ENCODE measurements at regions not wholly inside any gene's neighbourhood (a gene's known extent, or its start where the extent isn't known, plus 50 kb on each side); places are given as distances from the start of the nearest gene placed in this dataset.

DNA sequence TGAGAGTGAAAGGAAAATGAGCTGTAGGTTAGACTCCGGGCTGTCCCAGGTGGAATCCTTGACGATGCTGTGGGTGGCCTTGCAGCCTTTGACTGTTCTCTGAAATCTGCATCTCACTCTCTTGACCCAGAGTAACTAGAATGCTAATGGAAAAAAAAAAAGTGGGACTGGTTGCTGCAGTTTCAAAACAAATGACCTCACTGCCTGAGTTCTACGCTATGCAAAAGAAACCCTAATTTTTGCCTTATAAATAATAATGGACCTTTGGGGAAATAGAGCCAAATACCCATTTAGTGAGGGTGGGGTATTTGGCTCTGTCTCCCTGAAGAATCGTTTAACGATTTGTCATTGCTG lies 309.7 kb upstream of the C2CD4B start:
- DNase-seq: no peak

DNA sequence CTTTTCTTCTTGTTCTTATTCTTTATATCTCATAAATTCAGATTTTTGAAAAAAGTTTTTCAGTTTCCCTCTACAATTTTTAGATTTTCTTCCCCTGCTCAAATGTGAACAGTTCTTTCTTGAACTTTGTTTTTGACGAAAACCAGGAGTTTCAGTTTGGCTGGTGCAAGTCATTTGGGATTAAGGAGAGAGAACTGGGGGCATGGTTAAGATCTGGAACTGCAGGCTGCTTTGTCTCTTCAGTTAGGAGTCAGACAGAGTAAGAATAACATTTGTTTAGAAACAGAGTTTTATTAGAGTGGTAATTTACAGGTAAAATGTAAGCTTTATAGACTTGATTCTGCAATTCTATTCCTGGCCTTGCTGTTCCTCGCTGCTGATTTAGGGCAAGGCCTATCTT lies 310.5 kb upstream of the C2CD4B start:
- DNase-seq: no peak

DNA sequence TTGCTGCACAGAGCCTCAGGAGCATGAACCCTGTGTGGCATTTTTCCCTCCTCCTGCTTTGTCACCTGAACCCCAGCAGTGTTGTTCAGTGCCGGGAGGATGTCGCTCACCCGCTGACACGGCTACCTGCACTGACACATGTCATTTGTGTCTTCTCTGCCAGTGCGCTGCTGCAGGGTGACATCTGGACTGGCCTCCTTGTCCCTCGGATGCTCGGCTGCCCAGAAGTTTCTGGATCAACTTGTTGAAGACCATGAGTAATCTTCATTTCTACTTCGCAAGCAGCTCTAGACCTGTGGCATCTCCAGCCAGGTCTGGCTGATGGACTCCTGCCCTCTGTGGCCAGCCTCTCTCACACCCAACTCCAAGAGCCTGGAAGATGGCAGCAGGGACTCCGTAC lies 311.1 kb upstream of the C2CD4B start:
- DNase-seq: no peak

DNA sequence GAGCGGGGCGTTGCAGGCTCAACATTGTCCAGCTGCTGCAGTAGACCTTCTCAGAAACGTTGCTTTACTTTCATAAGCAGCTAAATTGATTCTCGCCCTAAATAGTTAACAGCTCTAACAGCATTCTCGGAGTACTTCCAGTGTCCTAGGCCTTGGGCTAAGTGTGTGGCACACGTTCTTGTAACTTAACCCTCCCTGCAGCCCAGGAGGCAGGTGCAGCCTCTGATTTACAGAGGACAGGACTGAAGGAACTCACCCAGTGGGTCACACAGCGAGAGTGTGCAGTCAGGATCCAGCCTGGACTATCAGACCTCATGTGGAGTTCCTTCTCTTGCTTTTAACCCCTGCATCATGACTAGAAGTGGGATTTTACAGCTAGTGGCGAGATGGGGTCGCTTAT lies 312.8 kb upstream of the C2CD4B start:
- no peak for DNase-seq

DNA sequence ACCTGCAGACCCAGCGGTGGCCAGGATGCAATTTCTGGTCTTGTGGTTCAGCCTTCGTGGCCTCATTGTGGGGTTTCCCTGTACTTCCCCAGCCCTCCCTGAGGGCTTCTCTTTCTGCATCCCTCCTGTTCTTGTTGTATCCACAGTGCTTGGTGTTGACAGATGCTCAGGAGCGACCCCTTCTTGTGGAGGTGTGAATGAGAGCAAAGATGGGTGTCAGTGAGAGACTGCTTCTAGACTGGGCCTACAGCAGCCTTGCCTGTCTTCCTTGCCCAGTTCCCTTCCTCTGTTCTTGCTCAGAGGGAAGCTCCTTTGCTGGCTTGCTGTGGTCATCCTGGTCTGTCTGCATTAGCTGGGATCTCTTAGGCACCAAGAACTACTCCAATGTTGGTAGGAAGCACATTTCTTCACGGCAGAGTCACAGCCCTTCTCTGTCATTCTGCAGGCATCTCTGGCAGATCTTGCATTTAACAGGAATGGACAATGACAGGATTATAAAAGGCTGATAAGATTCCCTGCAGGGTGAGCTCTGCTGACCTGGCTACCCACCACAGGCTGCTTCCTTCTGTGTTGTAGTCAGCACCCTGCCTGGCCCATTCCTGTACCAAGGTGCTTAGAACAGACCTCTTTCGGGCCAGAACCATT lies 317.8 kb upstream of the C2CD4B start:
- DNase-seq: no peak

DNA sequence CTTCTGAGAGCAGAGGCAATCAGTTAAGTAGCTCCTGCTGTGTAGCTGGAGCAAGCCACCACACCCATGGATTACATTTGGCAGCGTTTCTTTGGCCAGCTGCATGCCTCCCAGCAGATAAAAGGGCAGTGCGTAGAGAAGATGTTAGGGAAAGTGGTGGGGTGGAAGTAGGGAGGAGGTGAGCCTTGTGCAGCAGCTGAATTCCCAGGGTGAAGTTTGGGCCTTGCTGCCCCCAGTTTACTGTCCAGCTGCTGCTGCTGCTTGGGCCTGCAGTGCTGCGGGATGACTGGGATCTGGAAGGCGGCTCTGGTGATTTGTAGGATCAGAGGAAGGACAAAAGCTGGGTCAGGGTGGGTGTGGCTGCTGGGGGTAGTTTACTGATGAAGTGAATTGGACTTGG lies 318.7 kb upstream of the C2CD4B start:
- no peak for DNase-seq

DNA sequence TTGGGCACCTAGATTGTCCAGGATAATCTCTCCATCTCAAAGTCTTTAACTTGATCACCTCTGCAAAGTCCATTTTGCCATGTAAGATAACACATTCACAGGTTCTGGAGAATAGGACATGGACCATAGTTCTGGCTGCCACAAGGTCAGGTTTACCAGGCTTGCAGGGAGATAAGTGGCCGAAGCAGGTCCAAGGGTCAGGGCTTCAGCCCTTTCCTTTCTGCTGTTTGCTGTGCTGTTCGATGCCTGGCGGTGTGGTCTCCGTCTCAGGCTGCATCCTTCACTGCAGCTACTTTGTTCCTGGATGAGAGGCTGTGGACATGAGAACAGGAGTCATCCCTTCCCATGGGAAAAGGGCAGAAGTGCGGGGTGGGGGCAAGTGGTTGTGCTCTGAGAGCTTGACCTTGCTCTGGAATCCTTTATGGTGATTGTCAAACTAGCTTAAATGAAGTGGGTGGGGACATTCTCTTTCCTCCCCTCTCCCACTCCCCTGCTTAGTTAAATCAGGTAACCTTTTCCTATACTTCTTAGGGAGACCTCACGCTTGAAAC lies 320.2 kb upstream of the C2CD4B start:
- no peak for DNase-seq

DNA sequence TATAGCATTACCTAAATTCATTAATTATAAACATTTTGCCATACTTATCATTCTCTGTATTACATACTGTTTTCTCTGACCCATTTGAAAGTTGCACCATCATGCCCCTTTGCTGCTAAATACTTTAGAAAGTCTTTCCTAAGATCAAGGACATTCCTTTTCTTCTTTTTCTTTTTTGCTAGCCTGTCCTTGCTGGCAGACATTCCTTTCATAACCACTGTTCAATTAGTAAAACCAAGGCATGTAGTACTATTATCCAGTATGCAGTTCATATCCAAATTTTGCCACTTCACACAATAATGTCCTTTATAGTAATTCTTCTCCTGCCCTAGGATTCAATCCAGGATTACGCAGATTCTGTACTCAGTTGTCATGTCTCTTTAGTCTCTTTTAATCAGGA lies 321.0 kb upstream of the C2CD4B start:
- no peak for DNase-seq

DNA sequence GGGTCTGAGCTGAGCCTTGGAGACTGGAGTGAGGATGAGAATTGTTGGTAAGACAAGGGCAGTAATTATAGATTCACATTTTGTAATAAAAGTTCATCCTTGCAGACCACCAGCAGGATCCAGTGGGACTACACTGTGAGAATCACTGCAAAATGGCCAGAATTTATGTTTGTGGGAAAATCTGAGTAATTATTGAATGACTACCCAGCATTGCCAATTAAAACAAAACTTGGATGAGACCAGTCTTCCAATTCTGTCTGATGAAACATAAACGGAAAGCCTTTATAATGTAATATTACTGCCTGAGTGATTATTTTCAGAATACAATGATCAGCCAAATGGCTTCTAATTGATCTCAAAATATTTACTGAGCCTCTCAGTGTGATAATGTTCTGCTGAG lies 323.3 kb upstream of the C2CD4B start:
- DNase-seq: no peak

DNA sequence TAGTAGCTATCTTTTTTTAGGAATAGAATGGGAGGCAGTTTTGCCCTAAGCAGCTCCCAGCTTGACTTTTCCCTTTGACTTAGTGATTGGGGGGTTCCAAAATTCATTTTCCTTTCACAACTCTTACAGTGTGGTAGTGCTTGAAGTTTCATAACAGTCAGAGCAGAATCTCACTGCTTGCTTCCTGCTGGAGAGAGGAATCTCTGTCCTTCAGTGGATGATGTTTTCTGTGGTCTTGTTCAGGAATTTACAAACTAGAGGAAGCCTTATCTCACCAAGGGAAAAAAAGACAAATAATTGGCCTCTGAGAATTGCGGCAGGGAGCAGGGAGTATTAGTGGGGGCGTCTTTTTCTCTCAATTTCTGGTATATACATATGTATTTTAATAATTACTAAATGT lies 326.6 kb upstream of the C2CD4B start:
- no peak for DNase-seq

DNA sequence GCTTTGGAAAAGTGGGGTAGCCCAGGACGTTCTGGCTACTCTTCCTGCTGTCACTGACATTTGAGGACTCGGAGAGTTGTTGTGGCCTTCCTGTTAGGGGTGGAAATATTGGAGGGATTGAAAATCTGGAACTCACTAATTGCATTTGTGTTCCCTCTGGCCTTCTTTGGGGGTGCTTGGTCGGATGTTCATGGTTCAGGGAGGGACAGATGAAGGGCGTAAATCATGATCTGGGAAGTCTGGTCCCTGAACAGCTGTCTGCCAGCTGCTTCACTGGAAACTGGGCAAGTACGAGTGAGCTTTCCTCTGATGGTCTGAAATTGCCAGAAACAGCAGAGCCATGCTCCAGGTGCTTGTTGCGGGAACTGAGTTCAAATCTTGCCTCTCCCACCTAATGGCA lies 327.8 kb upstream of the C2CD4B start:
- no peak for DNase-seq

DNA sequence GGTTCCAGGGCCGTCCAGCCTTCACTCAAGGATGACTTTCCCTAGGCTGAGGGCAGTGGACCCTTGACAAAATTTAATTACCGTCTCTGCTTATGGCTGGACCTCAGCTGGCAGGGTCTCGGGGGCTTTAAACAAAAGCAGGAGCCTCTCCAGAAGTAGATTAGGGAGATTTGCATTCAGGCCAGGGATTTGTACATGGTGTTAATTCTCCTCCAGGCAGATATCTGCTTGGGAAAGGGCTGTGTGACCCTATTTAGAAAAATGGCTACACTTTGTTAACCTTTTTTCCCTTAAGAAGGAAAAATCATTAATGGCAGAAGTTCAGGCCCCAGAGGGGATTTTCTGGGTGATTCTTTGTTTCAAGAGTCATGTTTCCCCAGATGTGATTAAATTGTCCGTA lies 329.1 kb upstream of the C2CD4B start:
- DNase-seq: no peak

DNA sequence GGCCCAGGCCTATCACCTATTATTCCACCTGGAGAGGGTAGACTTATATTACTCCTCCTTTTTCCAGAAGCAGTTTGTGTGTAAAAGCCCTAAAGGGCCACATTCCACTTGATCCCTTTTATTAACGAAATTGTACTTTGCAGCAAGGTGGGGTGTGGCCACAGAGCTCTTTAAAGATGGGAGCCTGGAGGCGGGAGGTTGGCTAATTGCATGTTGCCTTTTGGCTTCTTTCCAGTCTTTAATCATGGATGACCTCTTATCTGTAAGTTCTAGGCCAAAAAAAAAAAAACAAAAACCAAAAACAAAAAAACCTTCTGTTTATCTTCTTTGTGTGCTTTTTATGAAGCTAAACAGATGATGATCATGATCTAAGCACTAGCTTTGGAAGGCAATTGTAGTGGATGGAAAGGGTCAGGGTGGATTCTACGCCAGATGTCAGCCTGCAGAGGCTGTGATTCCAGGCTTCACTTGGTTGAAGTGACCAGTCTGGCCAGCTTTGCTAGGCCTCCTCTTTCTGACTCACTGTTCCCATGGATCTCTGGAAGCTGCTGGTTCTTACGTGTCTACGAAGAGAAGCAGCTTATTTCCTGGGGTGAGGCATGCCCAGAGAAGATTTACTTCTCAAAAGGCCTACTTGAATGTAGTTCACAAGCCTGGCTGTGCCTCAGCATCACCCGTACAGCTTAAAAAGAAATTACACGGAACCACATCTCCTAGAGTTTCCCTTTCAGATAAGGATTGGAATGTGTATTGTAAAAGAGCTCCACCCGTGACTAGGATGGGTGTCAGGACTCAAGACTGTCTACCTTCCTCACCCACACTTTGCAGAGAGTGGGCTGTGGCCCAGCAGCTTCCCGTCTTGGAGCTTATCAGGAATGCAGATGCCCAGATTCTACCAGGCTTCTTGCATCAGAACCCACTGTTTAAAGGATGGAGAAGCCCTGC lies 330.9 kb upstream of the C2CD4B start:
- DNase-seq: no peak

DNA sequence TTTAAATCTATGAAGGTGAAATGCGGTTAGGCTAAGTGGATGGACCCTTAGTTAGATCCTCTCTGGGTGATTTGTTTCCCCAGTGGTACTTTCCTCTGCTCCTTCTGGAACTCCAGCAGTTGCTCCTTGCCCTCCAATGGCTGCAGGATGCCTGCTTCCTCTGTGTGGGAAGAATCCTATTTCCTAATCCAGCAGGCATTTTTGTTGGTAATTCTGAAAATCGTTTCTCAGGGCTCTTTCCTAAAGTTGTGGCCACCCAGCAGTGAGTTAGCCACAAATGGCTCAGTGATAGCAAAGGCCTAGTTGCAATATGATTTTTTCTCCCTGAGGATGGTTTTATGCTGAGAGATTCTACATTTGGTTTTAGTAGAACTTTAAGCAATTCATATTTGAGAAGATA lies 332.3 kb upstream of the C2CD4B start:
- no peak for DNase-seq

DNA sequence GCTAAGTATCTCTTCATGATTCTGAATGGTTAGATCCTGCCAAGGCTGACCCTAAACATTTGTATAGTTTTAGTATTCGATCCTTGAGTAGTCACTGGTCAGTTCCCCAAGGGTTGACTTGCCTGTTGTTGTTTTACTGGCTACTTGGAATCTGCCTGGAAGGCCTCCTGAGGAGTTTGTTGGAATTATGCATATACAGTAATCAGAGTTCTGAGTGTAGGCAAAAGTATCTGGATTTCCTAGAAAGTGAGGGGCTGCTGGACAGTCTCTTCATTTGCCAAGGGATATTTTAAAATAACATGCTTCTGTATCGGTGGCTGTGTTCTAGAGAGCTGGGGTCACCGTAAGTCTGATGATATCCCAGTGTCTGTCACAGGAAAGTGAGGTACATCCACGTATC lies 333.2 kb upstream of the C2CD4B start:
- no peak for DNase-seq

DNA sequence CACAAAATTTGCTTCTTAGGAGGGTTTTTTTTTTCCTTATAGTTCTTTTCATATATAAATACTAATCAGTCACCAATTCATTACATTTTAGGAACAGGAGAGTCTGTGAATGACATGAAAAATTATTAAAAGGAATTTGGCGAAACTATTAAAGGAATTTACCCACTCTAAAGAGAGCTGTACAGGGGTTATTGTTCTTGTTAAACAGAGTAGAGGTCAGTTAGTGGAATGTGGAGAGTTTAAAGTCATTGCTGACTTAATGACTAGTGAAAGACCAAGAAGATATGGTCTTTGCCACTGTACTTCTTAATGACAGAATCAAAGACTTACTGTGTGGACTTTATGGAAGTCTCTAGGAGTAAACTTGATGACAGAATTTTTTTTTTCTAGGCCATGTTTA lies 333.6 kb upstream of the C2CD4B start:
- DNase-seq: no peak

DNA sequence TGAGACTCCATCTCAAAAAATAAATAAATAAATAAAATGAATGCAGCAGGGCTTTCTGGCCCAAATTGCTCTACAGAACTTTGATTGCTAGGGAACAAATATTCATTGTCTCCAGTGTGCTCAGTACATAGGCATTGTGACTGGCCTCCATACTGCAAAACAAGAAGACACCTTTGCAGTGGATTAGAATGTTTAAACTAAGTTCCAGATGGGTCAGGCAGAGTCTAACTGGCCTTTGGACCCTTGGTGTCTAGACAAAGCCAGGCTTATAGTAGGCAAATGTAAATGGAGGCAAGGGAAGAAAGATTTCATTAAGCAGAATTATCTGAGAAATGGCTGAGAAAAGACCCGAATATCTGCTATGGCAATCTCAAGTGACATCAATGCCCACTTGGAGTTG lies 335.2 kb upstream of the C2CD4B start:
- DNase-seq: no peak

DNA sequence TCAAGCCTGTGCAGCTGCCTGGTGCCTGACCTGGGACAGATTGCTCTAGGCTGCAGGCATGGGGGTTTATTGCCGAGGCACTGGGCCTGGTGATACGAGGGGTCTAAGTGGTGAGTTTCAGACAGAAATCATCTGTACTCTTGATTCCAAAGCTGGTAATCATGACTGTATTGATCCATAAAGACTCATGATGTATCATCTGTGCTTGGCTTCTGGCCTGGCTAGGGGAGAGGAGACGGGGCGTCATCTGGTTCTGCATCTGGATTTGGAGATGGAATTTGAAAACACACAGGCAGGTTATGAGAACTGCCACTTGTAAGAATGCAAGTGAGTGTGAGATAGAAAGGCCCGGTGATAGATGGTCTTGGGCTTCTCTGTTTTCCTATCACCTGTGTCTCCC lies 337.4 kb upstream of the C2CD4B start:
- no peak for DNase-seq

DNA sequence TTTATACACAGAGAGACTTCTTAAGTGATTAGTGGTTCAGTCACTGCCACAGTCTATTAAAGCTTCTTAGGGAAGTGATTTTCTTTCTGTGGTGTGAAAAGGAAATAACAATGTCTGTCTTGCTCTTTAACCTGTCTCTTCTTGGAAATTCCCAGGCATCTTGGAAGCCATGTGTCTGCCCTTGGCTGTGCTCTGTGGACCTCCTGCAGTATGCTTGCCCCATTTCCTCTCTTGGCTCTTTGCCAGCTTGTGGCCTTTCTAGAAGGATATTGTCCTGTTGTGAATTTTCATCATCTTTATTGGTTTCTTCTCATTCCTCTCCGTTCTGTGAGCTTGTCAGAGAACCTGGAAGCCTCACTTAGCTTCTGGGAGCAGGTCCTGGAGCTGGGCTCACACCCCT lies 338.4 kb upstream of the C2CD4B start:
- no peak for DNase-seq

DNA sequence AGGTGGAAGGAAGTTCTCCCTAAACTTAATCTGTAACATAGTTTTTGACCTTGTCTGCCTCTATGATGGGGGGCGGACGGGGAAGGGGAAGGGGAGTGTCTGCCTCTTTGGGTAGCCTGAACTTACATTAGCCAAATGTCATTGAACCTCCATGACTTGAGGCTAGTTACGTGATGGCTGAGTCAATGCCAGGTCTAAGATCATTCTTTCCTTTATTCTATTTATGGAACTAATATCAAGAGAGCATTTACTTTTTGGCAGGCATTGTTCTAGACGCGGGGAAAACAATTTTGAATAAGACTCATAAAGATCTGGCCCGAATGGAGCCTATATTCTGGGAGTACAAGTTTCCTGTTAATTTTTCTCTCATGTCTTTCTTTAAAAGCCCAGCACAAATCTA lies 340.7 kb upstream of the C2CD4B start:
- no peak for DNase-seq

DNA sequence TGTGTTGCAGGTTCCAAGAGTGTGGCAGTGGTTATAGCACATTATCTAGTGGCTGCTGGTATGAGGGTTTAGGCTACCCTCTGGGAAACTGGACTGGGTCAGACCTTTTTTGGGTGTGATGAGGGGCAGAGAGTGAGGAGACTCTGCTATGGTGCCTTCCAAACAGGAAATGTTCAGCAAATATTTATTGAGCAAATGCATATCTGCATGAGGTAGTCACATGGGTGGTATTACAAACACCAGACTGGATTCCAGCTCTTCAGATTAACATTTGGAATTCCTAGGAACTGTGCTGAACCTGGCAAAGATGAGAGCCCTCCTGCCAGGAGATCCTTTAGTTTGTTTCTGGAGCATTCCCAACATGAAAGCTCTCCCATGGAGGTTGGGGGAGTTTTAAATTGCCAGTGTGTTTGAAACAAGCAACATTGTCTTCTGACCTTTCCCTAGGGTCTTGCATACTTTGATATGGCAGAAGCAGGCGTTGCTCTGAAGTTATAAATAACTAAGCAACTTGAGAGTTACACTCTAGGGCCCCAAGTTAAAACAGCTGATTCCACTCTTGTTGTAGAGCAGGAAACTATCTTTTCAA lies 341.2 kb upstream of the C2CD4B start:
- DNase-seq: no peak

DNA sequence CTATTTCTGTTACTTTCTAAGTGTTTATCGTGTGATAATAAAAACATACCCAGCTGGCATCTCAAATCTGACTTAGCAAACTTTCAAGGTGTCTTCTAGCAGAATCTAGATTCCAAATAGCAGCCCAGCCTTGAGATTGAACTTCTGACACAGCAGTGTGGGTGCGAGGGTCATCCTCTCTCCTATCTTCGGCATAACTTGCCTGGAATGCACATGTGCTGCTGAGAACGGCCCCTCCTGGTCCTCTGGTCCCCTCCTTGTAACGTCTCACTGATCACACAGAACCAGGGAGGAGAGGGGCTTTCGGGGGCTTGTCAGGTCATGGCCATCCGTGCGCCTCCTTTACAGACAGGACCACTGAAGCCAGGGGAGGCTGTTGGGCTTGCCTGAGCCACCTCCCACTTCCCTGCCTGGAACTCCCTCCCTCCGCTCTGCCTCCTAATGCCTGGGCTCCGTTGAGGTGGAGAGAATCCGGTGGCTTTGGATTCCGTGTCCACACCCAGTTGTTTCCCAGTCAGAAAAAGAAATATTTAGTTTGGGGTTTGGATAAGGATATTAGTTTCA lies 344.4 kb upstream of the C2CD4B start:
- no peak for DNase-seq

DNA sequence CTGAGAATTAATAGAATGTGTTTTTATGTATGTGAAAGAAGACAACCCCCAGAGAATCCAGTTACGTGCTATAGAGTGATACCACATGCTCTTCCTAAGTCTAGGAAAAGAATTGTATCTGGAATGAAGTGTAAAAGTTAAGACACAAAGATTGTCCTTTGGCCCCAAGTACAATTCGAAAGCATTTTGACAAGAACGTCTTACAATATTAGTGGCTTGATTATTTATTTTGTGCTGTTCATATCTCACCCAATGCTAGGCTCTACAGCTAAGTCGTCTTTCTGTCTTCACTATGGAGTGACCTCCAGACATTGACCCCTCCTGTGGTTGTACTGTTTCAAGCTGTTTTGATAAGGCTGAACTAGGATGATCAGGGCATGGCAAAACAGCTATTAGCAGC lies 345.7 kb upstream of the C2CD4B start:
- no peak for DNase-seq

DNA sequence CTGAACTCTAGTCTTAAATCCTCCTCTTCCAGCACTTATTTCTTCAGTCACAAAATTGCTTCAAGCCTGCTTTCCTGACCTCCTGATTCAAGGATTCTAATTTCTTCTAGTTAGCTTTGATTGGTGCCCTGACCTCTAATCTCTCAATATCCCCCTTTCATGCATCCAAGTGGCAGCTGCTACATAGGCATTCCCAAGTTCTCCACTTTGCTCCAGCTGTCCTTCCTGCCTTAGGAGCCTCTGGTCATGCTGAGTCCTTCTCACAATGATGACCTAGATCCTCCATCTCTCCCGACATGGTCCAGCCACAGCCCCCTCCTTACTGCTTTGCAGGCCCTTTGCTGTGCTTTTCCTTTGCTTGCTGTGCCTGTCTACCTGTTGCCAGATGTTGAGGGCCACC lies 347.8 kb upstream of the C2CD4B start:
- DNase-seq: no peak

All from activated naive CD4-positive, alpha-beta T cell (primary cell).